Trophoblast cell (in vitro differentiated cells and primary cell): ENCODE measurements at regions not wholly inside any gene's neighbourhood (a gene's known extent, or its start where the extent isn't known, plus 50 kb on each side); places are given as distances from the start of the nearest gene placed in this dataset.

Experiments used
- DNase-seq, 2 donors: peaks; one replicate each; pipeline ENCODE4 v3.0.0-alpha.2; 2016
- H2AFZ ChIP-seq: 2 replicates; pipeline ENCODE4 v1.6.1; 2013; ENCODE audit warnings: low read length, moderate library complexity, mild to moderate bottlenecking; ENCODE audit not compliant: insufficient read depth, poor library complexity
- H2AK5ac ChIP-seq: 2 replicates; pipeline ENCODE4 v1.6.1; 2013; ENCODE audit warnings: mild to moderate bottlenecking, low read length
- H2BK120ac ChIP-seq: 2 replicates; pipeline ENCODE4 v1.6.1; 2013; ENCODE audit warnings: low read length, mild to moderate bottlenecking, moderate library complexity; ENCODE audit not compliant: insufficient read depth, poor library complexity
- H2BK12ac ChIP-seq: 2 replicates; pipeline ENCODE4 v1.6.1; 2013; ENCODE audit warnings: mild to moderate bottlenecking, low read length, moderate library complexity
- H2BK5ac ChIP-seq: 2 replicates; pipeline ENCODE4 v1.6.1; 2013; ENCODE audit warnings: low read length, low read depth, moderate library complexity, mild to moderate bottlenecking; ENCODE audit not compliant: poor library complexity
- H3K14ac ChIP-seq: 2 replicates; pipeline ENCODE4 v1.6.1; 2013; ENCODE audit warnings: mild to moderate bottlenecking, low read length
- H3K18ac ChIP-seq: 2 replicates; pipeline ENCODE4 v1.6.1; 2013; ENCODE audit warnings: mild to moderate bottlenecking, low read length
- H3K23ac ChIP-seq: 2 replicates; pipeline ENCODE4 v1.6.1; 2013; ENCODE audit warnings: low read length
- H3K27ac ChIP-seq: 2 replicates; pipeline ENCODE4 v1.5.1; 2013; ENCODE audit warnings: low read depth, mild to moderate bottlenecking, inconsistent platforms, low read length, moderate library complexity
- H3K27me3 ChIP-seq: 2 replicates; pipeline ENCODE4 v1.6.1; 2013; ENCODE audit warnings: inconsistent platforms, mild to moderate bottlenecking, low read length, moderate library complexity; ENCODE audit not compliant: insufficient read depth
- H3K36me3 ChIP-seq, 2 experiments: 1 replicate in 1 of 2; 2 replicates in 1 of 2; pipeline ENCODE4 v1.6.1; 2013; ENCODE audit warnings: low read length in 2 of 2, mild to moderate bottlenecking in 2 of 2, moderate library complexity in 1 of 2; ENCODE audit not compliant: insufficient read depth in 2 of 2, control insufficient read depth in 1 of 2
- H3K4ac ChIP-seq: 2 replicates; pipeline ENCODE4 v1.6.1; 2013; ENCODE audit warnings: low read depth, mild to moderate bottlenecking, low read length, moderate library complexity
- H3K4me1 ChIP-seq, 2 experiments: 1 replicate in 1 of 2; 2 replicates in 1 of 2; pipeline ENCODE4 v1.6.1; 2013; ENCODE audit warnings: low read length in 2 of 2, mild to moderate bottlenecking in 2 of 2, moderate library complexity in 1 of 2; ENCODE audit not compliant: insufficient read depth in 2 of 2, control insufficient read depth in 1 of 2
- H3K4me2 ChIP-seq: 2 replicates; pipeline ENCODE4 v1.6.1; 2013; ENCODE audit warnings: inconsistent platforms, mild to moderate bottlenecking, low read length, moderate library complexity
- H3K4me3 ChIP-seq: 2 replicates; pipeline ENCODE4 v1.5.1; 2013; ENCODE audit warnings: mild to moderate bottlenecking, low read depth, low read length, inconsistent platforms
- H3K79me1 ChIP-seq: one replicate; pipeline ENCODE4 v1.6.1; 2013; ENCODE audit warnings: low read length
- H3K79me2 ChIP-seq: 2 replicates; pipeline ENCODE4 v1.6.1; 2013; ENCODE audit warnings: low read length, mild to moderate bottlenecking; ENCODE audit not compliant: control insufficient read depth, insufficient read depth, poor library complexity
- H3K9ac ChIP-seq: 2 replicates; pipeline ENCODE4 v1.6.1; 2013; ENCODE audit warnings: mild to moderate bottlenecking, low read length
- H3K9me3 ChIP-seq: 2 replicates; pipeline ENCODE4 v1.6.1; 2013; ENCODE audit warnings: low read depth, mild to moderate bottlenecking, control low read depth, inconsistent platforms, low read length; ENCODE audit not compliant: insufficient read depth
- H4K12ac ChIP-seq: 2 replicates; pipeline ENCODE4 v1.6.1; 2013; ENCODE audit warnings: low read depth, mild to moderate bottlenecking, low read length, moderate library complexity
- H4K8ac ChIP-seq: 2 replicates; pipeline ENCODE4 v1.6.1; 2013; ENCODE audit warnings: low read depth, mild to moderate bottlenecking, low read length, moderate library complexity
- H4K91ac ChIP-seq: one replicate; pipeline ENCODE4 v1.6.1; 2013; ENCODE audit warnings: low read depth, mild to moderate bottlenecking, low read length, moderate library complexity
- WGBS: extraction: QIAGEN DNeasy Blood & Tissue Kit; methylation state at CpG from one replicate; pipeline ENCODE4 v1.1.7; 2013; ENCODE audit warnings: missing lambda C conversion rate; ENCODE audit not compliant: insufficient read length, insufficient coverage; ENCODE audit errors: extremely low coverage; 5-methylcytosine and 5-hydroxymethylcytosine counted together

DNA sequence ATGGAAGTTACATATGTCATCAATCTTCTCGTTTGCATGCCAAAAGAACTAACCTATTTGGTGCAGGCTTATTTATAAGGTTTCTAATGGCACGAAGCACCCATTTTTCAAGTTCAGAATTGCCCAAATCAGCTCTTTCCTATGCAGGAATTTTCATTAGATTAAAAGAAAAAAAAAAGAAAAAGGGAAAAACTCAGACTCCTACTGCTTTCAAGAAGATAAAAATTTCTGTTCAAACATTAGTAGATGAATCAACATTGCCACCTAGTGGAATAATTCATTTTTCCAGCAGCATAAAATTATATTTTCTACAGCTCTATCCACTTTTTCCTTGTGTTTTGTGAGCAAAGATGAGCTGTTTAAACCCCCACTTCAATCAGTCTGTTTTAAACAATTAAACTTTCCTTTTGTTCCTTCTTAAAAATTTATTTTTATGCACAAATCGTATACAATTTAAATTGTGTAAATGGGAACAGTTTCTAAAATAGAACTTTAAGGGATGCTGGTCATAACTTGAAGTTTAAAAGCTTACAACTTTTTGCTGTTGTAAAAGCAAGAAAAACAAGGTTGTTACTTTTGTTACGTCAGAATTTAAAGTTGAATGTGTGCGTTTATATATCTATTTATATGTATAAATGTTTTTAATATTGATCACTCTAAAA, 309.9 kb downstream of the ARAP2 start:
- Histone ChIP-seq H3K27me3 (no peaks in the 10 kb centered on the region), H2AFZ (no peak overlapping the region)

DNA sequence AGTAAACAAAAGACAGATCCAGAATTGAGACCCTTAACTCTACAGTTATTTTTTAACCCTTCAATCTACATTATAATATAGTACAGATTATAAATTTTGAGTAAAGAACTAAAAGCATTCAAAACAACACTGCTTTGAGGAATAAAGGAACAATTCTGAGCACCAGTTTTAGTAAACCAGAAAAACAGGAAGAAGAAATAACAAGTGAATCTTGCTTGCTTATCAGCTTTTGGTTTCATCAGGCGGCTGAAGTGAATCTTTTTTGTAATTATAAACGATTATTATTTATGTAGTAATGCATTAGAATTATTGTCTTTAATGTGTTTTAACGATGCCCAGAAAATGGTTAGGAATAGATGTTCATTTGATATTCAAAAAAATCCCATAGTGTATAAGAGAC, 305.4 kb downstream of the ARAP2 start:
- Histone ChIP-seq H4K8ac (no peak overlapping the region), H2AK5ac (no peak overlapping the region), H3K14ac (no peak overlapping the region), H2AFZ (no peak overlapping the region), H3K9me3 (no peaks in the 10 kb centered on the region), H4K91ac (no peak overlapping the region), H4K12ac (no peak overlapping the region), H3K79me1 (no peaks in the 10 kb centered on the region), H2BK120ac (no peak overlapping the region), H3K23ac (no peak overlapping the region), H3K4me2 (no peak overlapping the region), H3K18ac (no peak overlapping the region), H3K4me3 (no peak overlapping the region), H3K4ac (no peak overlapping the region), H3K9ac (no peak overlapping the region), H2BK12ac (no peak overlapping the region), H3K27me3 (no peaks in the 10 kb centered on the region), H3K36me3 (no peaks in the 10 kb centered on the region), H3K27ac (no peak overlapping the region), H3K79me2 (no peaks in the 10 kb centered on the region), H2BK5ac (no peak overlapping the region), H3K4me1 (no peaks in the 10 kb centered on the region)
- WGBS = no CpG with 5 or more reads among the region's 3 CpGs
- no peak for DNase-seq

More for the DNA sequence above, 309.9 kb downstream of the ARAP2 start:
- Histone ChIP-seq H3K9ac (no peak overlapping the region), H3K4me3 (no peak overlapping the region), H3K9me3 (no peaks in the 10 kb centered on the region), H3K27ac (no peak overlapping the region), H2AK5ac (no peak overlapping the region), H2BK12ac (no peak overlapping the region), H3K79me1 (no peaks in the 10 kb centered on the region), H3K36me3 (no peaks in the 10 kb centered on the region), H3K4me1 (no peaks in the 10 kb centered on the region), H2BK120ac (no peak overlapping the region), H3K79me2 (no peaks in the 10 kb centered on the region), H3K4me2 (no peak overlapping the region), H2BK5ac (no peak overlapping the region), H4K91ac (no peak overlapping the region), H3K23ac (no peak overlapping the region), H3K14ac (no peak overlapping the region), H4K8ac (no peak overlapping the region), H3K4ac (no peak overlapping the region), H3K18ac (no peak overlapping the region), H4K12ac (no peak overlapping the region)
- peak in 1 of 2 donors; percentile 69 for DNase-seq
- WGBS = no CpG with 5 or more reads among the region's 5 CpGs

DNA sequence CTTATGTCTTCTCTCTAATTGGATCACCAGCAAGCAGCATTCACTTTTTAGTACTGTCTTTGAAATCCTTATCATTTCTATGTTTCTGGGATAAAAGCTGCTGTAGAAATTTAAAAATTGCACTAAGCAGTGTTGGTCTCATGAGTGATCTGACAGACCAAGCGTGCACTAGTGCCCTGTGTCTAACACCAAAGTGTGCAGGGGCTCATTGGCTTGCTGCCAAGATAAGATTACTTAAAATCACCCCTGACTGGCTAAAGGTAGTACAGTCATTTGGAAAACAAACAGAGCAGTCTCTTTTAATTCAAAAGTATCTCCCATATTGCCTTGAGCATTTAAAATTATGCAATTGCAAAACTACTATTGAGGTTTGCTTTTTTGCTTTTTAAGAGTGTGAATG, 304.6 kb downstream of the ARAP2 start:
- no peak overlapping the region for H2AK5ac ChIP-seq
- H3K4ac ChIP-seq = no peak overlapping the region
- H3K79me1 ChIP-seq = no peaks in the 10 kb centered on the region
- H3K14ac ChIP-seq = no peak overlapping the region
- H3K27me3 ChIP-seq = no peaks in the 10 kb centered on the region
- no peaks in the 10 kb centered on the region for H3K9me3 ChIP-seq
- no peak overlapping the region for H3K23ac ChIP-seq
- H4K91ac ChIP-seq = no peak overlapping the region
- no peak overlapping the region for H2BK12ac ChIP-seq
- H2BK5ac ChIP-seq = no peak overlapping the region
- H3K36me3 ChIP-seq = no peaks in the 10 kb centered on the region
- H3K4me2 ChIP-seq = no peak overlapping the region
- no peak for DNase-seq
- no peak overlapping the region for H4K12ac ChIP-seq
- no peak overlapping the region for H3K18ac ChIP-seq
- H3K9ac ChIP-seq = no peak overlapping the region
- no peaks in the 10 kb centered on the region for H3K79me2 ChIP-seq
- no peaks in the 10 kb centered on the region for H3K4me1 ChIP-seq
- no peak overlapping the region for H2AFZ ChIP-seq
- no peak overlapping the region for H4K8ac ChIP-seq
- no peak overlapping the region for H2BK120ac ChIP-seq
- H3K4me3 ChIP-seq = no peak overlapping the region
- H3K27ac ChIP-seq = no peak overlapping the region
- WGBS = no CpG with 5 or more reads among the region's 1 CpG

DNA sequence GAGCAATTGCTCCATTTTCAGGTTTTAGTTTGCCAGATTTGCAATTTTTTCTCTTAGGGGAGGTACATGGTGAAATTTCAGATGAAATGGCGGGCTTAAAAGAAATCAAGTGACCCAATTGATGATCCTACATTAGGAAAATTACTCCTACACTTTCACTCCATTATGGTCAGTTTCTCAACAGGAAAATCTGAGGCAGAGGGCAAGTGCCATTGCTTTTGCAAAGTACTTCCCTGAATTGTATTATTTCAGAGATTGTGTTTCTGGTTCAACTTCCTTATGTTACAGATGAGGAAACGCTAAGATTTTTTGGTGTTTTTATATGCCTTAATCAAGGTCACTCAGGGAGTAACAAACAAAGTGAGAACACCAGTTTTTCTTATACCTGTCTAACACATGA, 302.2 kb downstream of the ARAP2 start:
- Histone ChIP-seq H3K4me1 (no peaks in the 10 kb centered on the region), H3K79me1 (no peaks in the 10 kb centered on the region), H3K18ac (no peak overlapping the region), H3K9me3 (no peaks in the 10 kb centered on the region), H3K4me2 (no peak overlapping the region), H3K79me2 (no peaks in the 10 kb centered on the region), H4K8ac (no peak overlapping the region), H2BK5ac (no peak overlapping the region), H3K4me3 (no peak overlapping the region), H2BK12ac (no peak overlapping the region), H4K12ac (no peak overlapping the region), H3K23ac (no peak overlapping the region), H3K14ac (no peak overlapping the region), H3K4ac (no peak overlapping the region), H4K91ac (no peak overlapping the region), H3K36me3 (no peaks in the 10 kb centered on the region), H3K9ac (no peak overlapping the region), H2BK120ac (no peak overlapping the region), H3K27ac (no peak overlapping the region), H2AK5ac (no peak overlapping the region), H3K27me3 (no peaks in the 10 kb centered on the region), H2AFZ (no peak overlapping the region)
- no peak for DNase-seq
- no CpG with 5 or more reads among the region's 2 CpGs for WGBS
